ENCODE measurements at regions not wholly inside any gene's neighbourhood (a gene's known extent, or its start where the extent isn't known, plus 50 kb on each side); places are given as distances from the start of the nearest gene placed in this dataset.

GRCh38 chr18:56210520-56210919 lies 427.9 kb downstream of the TXNL1 start:
- TF ChIP-seq, protein P1, sequence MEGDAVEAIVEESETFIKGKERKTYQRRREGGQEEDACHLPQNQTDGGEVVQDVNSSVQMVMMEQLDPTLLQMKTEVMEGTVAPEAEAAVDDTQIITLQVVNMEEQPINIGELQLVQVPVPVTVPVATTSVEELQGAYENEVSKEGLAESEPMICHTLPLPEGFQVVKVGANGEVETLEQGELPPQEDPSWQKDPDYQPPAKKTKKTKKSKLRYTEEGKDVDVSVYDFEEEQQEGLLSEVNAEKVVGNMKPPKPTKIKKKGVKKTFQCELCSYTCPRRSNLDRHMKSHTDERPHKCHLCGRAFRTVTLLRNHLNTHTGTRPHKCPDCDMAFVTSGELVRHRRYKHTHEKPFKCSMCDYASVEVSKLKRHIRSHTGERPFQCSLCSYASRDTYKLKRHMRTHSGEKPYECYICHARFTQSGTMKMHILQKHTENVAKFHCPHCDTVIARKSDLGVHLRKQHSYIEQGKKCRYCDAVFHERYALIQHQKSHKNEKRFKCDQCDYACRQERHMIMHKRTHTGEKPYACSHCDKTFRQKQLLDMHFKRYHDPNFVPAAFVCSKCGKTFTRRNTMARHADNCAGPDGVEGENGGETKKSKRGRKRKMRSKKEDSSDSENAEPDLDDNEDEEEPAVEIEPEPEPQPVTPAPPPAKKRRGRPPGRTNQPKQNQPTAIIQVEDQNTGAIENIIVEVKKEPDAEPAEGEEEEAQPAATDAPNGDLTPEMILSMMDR (IDR thresholded peaks at IDR 0.05; ENCODE audit: insufficient read depth, low read length, poor library complexity, severe bottlenecking): no peak
- TF ChIP-seq EZH2phosphoT487 (conservative IDR thresholded peaks at IDR 0.05; ENCODE audit: low read length): no peak

Data from SU-DHL-6 (cell line).